CD4-positive, alpha-beta T cell treated with Interleukin-12 subunit alpha and Interleukin-12 subunit beta, for 1 hour (primary cell): ENCODE measurements at regions not wholly inside any gene's neighbourhood (a gene's known extent, or its start where the extent isn't known, plus 50 kb on each side); places are given as distances from the start of the nearest gene placed in this dataset.

Source experiments
- DNase-seq: peaks from one replicate; pipeline ENCODE4 v3.0.0-alpha.2; 2020

- DNase-seq, result no peak
These were observed 247.5 kb downstream of the NSG2 start for GRCh38 chr5:174293006-174293405.

GRCh38 chr5:174293481-174293880 is 248.0 kb downstream of the NSG2 start:
- no peak for DNase-seq

- no peak for DNase-seq
These were observed 249.6 kb downstream of the NSG2 start for GRCh38 chr5:174294891-174295620.

- no peak for DNase-seq
These were observed 250.4 kb downstream of the NSG2 start for GRCh38 chr5:174295702-174296436.

- no peak for DNase-seq
These were observed 254.8 kb downstream of the NSG2 start for GRCh38 chr5:174300118-174300940.

GRCh38 chr5:174300941-174301761 is 255.6 kb downstream of the NSG2 start:
- no peak for DNase-seq

- DNase-seq, result no peak
These were observed 256.5 kb downstream of the NSG2 start for GRCh38 chr5:174301848-174302625.

GRCh38 chr5:174303035-174303434 is 257.5 kb downstream of the NSG2 start:
- DNase-seq, result no peak

GRCh38 chr5:174303437-174304045 is 258.0 kb downstream of the NSG2 start:
- no peak for DNase-seq

GRCh38 chr5:174305241-174305681 is 259.8 kb downstream of the NSG2 start:
- DNase-seq, result no peak

GRCh38 chr5:174306345-174307030 is 261.0 kb downstream of the NSG2 start:
- DNase-seq, result no peak

GRCh38 chr5:174307031-174307408 is 261.5 kb downstream of the NSG2 start:
- DNase-seq, result no peak

- DNase-seq, result no peak
These were observed 262.3 kb downstream of the NSG2 start for GRCh38 chr5:174307656-174308271.

- no peak for DNase-seq
These were observed 263.8 kb downstream of the NSG2 start for GRCh38 chr5:174309131-174309795.

GRCh38 chr5:174310243-174310642 is 264.7 kb downstream of the NSG2 start:
- DNase-seq, result no peak

- no peak for DNase-seq
These were observed 265.2 kb downstream of the NSG2 start for GRCh38 chr5:174310706-174311105.

- no peak for DNase-seq
These were observed 265.6 kb downstream of the NSG2 start for GRCh38 chr5:174311121-174311520.

- peak; percentile 44 for DNase-seq
These were observed 266.2 kb downstream of the NSG2 start for GRCh38 chr5:174311531-174312269.

GRCh38 chr5:174312270-174312617 is 266.7 kb downstream of the NSG2 start:
- no peak for DNase-seq
